ENCODE measurements at regions not wholly inside any gene's neighbourhood (a gene's known extent, or its start where the extent isn't known, plus 50 kb on each side); places are given as distances from the start of the nearest gene placed in this dataset.

GRCh38 chr2:203808046-203808750 is 59.4 kb upstream of the CTLA4 start:
- TF ChIP-seq POLR2A (IDR thresholded peaks at IDR 0.05; ENCODE audit: low read length) (no peak), GATA1 (IDR thresholded peaks at IDR 0.05; ENCODE audit: low read depth, low read length) (no peak)
